GM12864 (cell line): ENCODE measurements at regions not wholly inside any gene's neighbourhood (a gene's known extent, or its start where the extent isn't known, plus 50 kb on each side); places are given as distances from the start of the nearest gene placed in this dataset.
"Not testable (repeated sequence)": the region's sequence is repeated elsewhere in the genome, so short reads cannot be mapped to it uniquely, and the experiment has no call there.

ENCODE experiments used
- DNase-seq: peaks from one replicate; pipeline ENCODE4 v3.0.0-alpha.2; 2011; ENCODE audit warnings: low read depth
- H3K4me3 ChIP-seq: 2 replicates; pipeline ENCODE4 v1.5.1; 2011; ENCODE audit warnings: mild to moderate bottlenecking, low read depth, low read length, control low read depth
- CTCF ChIP-seq: IDR thresholded peaks from 2 replicates; pipeline ENCODE4 v1.5.1; 2011; ENCODE audit warnings: low read depth, mild to moderate bottlenecking, moderate library complexity, low read length, control low read depth, inconsistent platforms; ENCODE audit errors: missing control alignments

GRCh38 chr2:65580824-65581223 is 148.4 kb upstream of the SPRED2 start:
- H3K4me3 ChIP-seq: no peak overlapping the region
- TF ChIP-seq CTCF: no peak
- no peak for DNase-seq

GRCh38 chr2:65579506-65580235 is 147.3 kb upstream of the SPRED2 start:
- no peak for TF ChIP-seq CTCF
- DNase-seq: no peak
- no peak overlapping the region for H3K4me3 ChIP-seq

- DNase-seq: no peak
- no peak for TF ChIP-seq CTCF
- H3K4me3 ChIP-seq: no peak overlapping the region
These were observed 145.3 kb upstream of the SPRED2 start for GRCh38 chr2:65577654-65578053.

DNA sequence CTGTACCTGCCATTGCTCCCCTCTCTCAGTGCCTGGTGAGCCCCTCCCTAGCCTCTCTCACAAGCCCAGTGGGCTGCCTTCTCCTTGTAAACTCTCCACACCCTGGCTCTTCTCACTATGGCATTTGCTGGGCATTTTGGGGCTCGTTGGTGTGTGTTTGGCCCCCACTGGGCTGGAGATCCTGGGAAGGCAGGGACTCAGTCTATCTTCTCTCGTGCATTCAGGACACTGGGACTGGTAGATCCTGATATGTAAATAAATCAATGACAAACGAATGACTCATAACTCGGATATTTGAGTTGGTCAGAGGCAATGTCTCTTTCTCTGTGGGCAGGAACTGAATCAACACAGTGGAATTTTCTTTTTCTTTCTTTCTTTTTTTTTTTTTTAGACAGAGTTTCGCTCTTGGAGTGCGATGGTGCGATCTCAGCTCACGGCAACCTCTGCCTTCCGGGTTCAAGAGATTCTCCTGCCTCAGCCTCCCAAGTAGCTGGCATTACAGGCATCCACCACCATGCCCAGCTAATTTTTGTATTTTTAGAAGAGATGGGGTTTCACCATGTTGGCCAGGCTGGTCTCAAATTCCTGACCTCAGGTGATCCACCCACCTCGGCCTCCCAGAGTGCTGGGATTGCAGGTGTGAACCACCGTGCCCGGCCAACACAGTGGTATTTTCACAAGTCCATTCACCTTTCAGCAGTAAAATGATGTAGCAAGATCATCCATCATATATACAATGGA is 144.6 kb upstream of the SPRED2 start:
- H3K4me3 ChIP-seq: no peak overlapping the region
- TF ChIP-seq CTCF: no peak
- no peak for DNase-seq

DNA sequence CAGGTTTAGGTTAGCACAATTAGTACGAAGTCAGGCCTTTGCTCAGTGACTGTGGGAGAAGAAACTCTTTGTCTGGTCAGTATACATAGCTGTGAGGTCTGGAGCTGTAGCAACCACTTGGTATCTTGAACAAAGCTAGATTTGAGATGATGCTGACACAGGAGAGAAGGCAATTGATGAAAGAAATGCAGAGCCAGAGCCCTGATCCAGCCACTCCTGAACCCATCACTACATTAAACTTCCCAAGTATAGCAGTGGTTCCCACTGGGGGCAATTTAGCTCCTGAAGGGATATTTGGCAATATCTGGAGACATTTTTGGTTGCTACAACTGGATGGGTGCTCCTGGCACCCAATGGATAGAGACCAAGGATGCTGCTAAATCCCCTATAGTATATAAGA is 143.9 kb upstream of the SPRED2 start:
- H3K4me3 ChIP-seq: no peak overlapping the region
- no peak for DNase-seq
- TF ChIP-seq CTCF: no peak

DNA sequence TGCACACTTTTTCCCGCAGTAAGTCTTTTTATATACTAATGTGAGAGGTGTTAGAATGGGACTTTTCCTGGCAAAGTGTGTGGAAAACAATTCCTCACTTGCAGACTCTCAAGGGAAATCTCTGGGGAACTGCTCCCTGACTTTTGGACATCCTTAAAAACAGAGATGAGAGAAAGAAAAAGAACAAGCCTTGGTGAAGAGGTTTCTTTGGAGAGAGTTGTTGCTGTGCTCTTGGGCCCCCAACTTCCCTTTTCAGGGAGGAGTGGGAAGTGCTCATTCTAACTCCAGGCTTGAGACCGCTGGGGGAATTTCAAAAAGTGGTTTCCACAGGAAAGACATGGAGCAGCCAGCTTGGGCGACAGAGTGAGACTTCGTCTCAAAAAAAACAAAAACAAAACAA is 142.6 kb upstream of the SPRED2 start:
- no peak for TF ChIP-seq CTCF
- no peak overlapping the region for H3K4me3 ChIP-seq
- no peak for DNase-seq

- not testable (repeated sequence) for H3K4me3 ChIP-seq, DNase-seq
These were observed 136.4 kb upstream of the SPRED2 start for GRCh38 chr2:65568656-65569440.
